ACC112 (cell line): ENCODE measurements at regions not wholly inside any gene's neighbourhood (a gene's known extent, or its start where the extent isn't known, plus 50 kb on each side); places are given as distances from the start of the nearest gene placed in this dataset.

Experiments used
- H2AFZ ChIP-seq: fragments of 200-600 bp; sonication (generic); one replicate; pipeline ENCODE4 v1.6.0; 2017; ENCODE audit warnings: antibody characterized with exemption, low read length; ENCODE audit not compliant: unreplicated experiment
- H3K27ac ChIP-seq: fragments of 200-600 bp; sonication (generic); 2 replicates; pipeline ENCODE4 v1.5.1; 2014; ENCODE audit warnings: low read depth, mild to moderate bottlenecking, antibody characterized with exemption, low read length, moderate library complexity
- H3K27me3 ChIP-seq: fragments of 200-600 bp; sonication (generic); 2 replicates; pipeline ENCODE4 v1.6.1; 2014; ENCODE audit warnings: mild to moderate bottlenecking, antibody characterized with exemption, low read length, moderate library complexity, mixed read lengths; ENCODE audit not compliant: insufficient read depth
- H3K36me3 ChIP-seq: fragments of 200-600 bp; sonication (generic); 2 replicates; pipeline ENCODE4 v1.6.1; 2016; ENCODE audit warnings: mild to moderate bottlenecking, antibody characterized with exemption, low read length, moderate library complexity, mixed read lengths; ENCODE audit not compliant: insufficient read depth
- H3K4me1 ChIP-seq: fragments of 200-600 bp; sonication (generic); one replicate; pipeline ENCODE4 v1.6.1; 2016; ENCODE audit warnings: low read length, mixed read lengths; ENCODE audit not compliant: insufficient read depth, unreplicated experiment, control insufficient read depth
- H3K4me3 ChIP-seq: fragments of 200-600 bp; sonication (generic); 2 replicates; pipeline ENCODE4 v1.5.1; 2014; ENCODE audit warnings: mild to moderate bottlenecking, low read depth, low read length
- H3K79me2 ChIP-seq: fragments of 200-600 bp; sonication (generic); one replicate; pipeline ENCODE4 v1.6.0; 2016; ENCODE audit warnings: low read length; ENCODE audit not compliant: control insufficient read depth, unreplicated experiment, insufficient read depth

DNA sequence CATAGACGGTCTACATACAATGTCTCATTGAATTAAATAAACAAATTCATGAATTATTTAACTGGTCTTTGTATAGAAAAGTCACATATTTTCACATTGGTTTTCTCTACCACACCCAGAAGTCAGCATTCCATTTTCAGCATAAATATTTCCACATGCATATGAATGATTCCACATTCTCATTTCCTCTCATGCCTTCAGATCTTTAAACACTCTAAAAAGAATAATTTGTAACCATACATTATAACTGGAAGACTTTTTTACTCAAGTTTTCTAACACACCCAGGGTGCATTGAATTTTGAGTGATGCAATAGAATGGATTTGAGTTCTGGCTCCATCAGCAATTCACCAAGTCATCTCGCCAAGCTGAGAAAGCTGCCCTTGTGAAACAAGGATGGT, 501.8 kb upstream of the TENM4 start:
- no peaks in the 10 kb centered on the region for H3K27me3 ChIP-seq

DNA sequence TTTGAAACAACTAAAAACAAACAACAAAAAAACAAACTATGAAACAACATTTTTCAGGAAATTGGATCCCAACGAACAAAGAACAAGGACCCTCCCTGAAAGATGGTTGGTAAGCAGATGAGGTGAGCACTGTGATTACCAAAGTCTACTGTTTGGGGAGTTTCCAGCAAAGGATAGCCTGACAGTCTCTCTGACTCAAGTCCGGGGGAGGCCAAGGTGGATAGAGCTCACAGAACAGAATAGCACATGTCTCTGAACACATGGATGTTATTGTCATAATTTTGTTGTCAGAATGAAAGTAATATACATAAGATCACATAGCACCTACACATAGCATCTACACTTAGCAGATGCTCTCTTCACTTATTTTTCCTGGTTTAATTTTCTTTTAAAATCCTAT, 501.3 kb upstream of the TENM4 start:
- H3K27ac ChIP-seq: no peak overlapping the region
- H2AFZ ChIP-seq: no peak overlapping the region
- no peak overlapping the region for H3K4me3 ChIP-seq
- no peaks in the 10 kb centered on the region for H3K4me1 ChIP-seq
- H3K27me3 ChIP-seq: no peaks in the 10 kb centered on the region
- H3K79me2 ChIP-seq: no peaks in the 10 kb centered on the region
- H3K36me3 ChIP-seq: no peaks in the 10 kb centered on the region

More for the DNA sequence above, 501.8 kb upstream of the TENM4 start:
- Histone ChIP-seq H3K27ac (no peak overlapping the region), H3K79me2 (no peaks in the 10 kb centered on the region), H3K36me3 (no peaks in the 10 kb centered on the region), H3K4me3 (no peak overlapping the region), H3K4me1 (no peaks in the 10 kb centered on the region), H2AFZ (no peak overlapping the region)

DNA sequence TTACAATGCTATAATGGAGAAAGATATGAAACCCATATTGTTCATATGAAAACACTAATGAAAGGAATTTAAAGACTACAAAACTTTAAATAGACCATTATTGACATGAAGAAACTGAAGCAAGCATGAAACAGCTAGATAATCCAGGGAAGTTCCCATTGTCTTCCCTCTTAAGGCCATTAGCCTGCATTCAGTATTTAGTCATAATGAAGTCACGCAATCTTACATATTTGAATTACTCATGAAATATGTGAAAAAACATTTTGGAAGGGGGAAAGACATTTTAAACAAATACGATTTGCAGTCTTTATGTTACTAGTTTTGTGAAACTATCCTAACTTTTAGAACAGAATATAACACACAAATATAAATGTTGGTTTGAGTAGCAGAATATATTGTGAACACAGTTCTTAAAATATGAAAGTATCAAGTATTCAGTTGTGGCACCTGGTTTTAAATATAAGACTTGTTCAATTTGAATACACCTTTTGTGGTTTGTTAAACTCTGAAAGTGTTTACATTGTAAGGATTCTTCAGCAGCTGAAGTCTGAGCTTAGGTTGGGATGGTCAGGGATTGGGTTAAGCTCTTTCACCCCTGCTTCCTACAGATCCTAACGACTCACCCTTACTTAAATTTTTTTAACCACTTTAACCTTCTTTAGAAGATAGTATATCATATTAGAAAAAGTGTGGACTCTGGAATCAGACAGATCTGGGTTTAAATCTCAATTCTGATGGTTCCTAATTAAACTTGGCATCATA, 500.3 kb upstream of the TENM4 start:
- no peak overlapping the region for H3K4me3 ChIP-seq
- H3K79me2 ChIP-seq: no peaks in the 10 kb centered on the region

DNA sequence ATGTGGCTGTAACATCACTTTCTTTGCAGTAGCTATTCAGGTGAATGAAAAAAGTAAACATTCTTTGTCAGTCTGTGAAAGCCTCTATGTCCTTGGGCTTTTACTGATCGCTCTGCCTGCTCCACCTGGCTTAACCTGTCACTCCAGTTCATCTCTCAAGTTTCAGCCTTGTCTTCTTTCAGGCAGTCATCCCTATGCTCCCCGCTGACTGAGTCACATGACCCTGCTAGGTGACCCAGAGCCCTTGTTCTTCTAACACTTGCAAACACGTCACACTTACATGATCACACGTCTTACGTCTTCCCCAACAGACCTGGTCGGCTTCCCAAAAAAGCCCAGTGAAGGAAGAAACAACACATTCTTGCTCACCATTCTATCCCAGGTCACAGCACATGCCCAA, 499.3 kb upstream of the TENM4 start:
- Histone ChIP-seq H3K4me1 (no peaks in the 10 kb centered on the region), H3K27me3 (no peaks in the 10 kb centered on the region), H3K4me3 (no peak overlapping the region), H3K27ac (no peak overlapping the region), H3K36me3 (no peaks in the 10 kb centered on the region), H2AFZ (no peak overlapping the region), H3K79me2 (no peaks in the 10 kb centered on the region)

More for the DNA sequence above, 500.3 kb upstream of the TENM4 start:
- no peak overlapping the region for H2AFZ ChIP-seq
- no peak overlapping the region for H3K27ac ChIP-seq
- no peaks in the 10 kb centered on the region for H3K4me1 ChIP-seq
- no peaks in the 10 kb centered on the region for H3K27me3 ChIP-seq
- H3K36me3 ChIP-seq: no peaks in the 10 kb centered on the region

DNA sequence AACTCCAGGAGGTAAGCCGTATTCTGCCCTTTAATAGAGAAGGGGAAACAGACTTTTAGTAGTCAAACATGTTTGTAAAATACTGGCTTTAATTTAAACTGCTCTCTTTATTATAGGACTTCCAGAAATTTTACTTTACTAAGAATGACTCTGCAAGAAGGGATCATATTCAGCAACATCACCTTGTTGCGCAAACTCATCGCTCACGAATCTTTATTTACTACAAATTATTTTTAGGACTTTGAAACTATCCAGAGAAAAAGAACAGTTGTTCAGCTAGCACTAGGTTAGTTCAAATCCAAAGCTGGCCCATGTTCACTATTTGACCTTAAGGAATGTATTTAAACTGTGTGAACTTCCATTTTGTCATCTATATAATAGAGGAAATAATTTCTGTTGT, 498.3 kb upstream of the TENM4 start:
- Histone ChIP-seq H3K79me2 (no peaks in the 10 kb centered on the region), H2AFZ (no peak overlapping the region), H3K27ac (no peak overlapping the region), H3K36me3 (no peaks in the 10 kb centered on the region), H3K27me3 (no peaks in the 10 kb centered on the region), H3K4me1 (no peaks in the 10 kb centered on the region), H3K4me3 (no peak overlapping the region)

DNA sequence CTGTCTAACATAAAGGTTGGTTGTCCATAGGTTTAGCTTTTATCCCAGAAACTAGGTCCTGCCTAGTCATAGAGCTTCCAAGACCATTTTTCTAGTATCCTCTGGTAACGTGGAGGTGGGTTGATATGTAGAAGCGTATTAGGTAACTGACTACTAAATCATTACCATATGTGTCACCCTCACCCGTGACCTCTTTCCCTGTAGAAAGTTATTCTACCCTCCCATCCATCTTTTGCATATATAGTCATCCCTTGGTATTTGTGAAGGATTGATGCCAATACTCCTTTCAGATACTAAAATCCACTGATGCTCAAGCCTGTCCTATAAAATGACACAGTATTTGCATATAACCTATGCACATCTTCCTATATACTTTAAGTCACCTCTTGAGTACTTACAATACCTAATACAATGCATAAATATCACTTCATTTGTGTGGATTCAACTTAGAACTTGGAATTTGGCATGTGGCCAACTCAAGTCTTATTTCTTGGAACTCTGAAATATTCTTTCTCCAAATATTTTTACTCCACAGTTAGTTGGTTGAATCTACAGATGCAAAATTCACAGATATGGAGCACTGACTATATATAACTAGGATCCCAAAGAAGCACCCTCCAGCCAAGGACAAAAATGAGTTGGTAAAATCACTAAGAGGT, 497.0 kb upstream of the TENM4 start:
- H3K27ac ChIP-seq: no peak overlapping the region
- no peaks in the 10 kb centered on the region for H3K36me3 ChIP-seq
- no peaks in the 10 kb centered on the region for H3K4me1 ChIP-seq
- no peak overlapping the region for H3K4me3 ChIP-seq
- no peaks in the 10 kb centered on the region for H3K79me2 ChIP-seq
- H2AFZ ChIP-seq: no peak overlapping the region
- H3K27me3 ChIP-seq: no peaks in the 10 kb centered on the region

DNA sequence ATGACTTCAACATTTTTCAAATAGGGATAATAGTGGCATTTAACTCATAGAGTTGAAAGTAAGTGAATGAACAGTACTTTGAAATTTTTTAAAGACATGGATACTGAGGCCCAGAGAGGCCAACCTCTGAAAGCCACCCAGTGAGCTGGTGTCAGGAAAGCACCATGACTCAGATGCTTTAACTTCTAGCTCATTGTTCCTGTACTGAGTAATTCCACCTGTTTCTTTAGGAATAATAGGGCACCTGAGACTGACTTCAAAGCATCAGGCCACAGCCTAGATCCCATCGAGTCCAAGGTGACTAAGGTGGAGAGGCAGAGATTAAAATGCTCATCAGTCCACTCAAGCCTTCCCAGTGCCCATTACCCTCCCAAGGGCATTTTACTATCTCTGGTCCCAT, 491.8 kb upstream of the TENM4 start:
- Histone ChIP-seq H3K79me2 (no peaks in the 10 kb centered on the region), H3K27me3 (no peaks in the 10 kb centered on the region), H3K27ac (no peak overlapping the region), H3K4me3 (no peak overlapping the region), H3K36me3 (no peaks in the 10 kb centered on the region), H3K4me1 (no peaks in the 10 kb centered on the region), H2AFZ (no peak overlapping the region)

DNA sequence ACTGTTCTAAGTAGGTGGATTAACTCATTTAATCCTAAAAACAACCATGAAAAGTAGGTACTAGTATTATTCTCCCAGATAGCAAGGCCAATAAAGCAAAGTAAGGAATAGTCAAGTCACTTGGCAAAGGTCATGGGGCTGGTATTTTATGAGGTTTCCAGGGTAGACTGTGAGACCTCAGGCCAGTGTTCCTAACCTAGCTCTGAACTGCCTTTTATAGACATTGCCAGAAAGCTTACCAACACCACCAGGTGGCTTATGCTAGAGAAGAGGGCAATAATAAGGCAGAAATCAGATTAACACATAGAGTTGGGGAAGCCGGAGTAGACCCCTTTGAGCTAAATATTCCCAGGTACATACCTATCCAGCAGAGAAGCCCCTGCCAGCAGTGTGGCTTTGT, 490.9 kb upstream of the TENM4 start:
- Histone ChIP-seq H3K36me3 (no peaks in the 10 kb centered on the region), H3K4me3 (no peak overlapping the region), H3K27me3 (no peaks in the 10 kb centered on the region), H3K27ac (no peak overlapping the region), H2AFZ (no peak overlapping the region), H3K79me2 (no peaks in the 10 kb centered on the region), H3K4me1 (no peaks in the 10 kb centered on the region)

DNA sequence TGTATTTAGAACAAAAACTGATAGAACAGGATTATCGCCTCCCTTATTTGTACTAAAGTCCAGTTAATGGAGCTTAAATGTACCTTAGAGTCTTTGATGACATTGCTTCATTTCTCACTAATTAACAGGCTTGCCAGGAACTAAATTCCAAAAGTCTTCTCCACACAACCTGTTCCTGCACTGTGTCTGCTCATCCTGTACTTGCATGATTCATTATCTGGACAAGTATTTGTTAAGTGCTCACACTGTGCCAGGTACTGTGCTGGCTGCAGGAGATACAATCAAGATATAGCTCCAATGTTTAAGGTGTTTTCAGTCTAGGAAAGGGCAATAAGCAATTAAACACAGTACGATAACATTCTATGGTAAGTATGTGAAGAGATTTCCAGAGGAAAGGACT, 485.9 kb upstream of the TENM4 start:
- Histone ChIP-seq H3K36me3 (no peaks in the 10 kb centered on the region), H2AFZ (no peak overlapping the region), H3K27me3 (no peaks in the 10 kb centered on the region), H3K4me1 (no peaks in the 10 kb centered on the region), H3K4me3 (no peak overlapping the region), H3K79me2 (no peaks in the 10 kb centered on the region), H3K27ac (no peak overlapping the region)

DNA sequence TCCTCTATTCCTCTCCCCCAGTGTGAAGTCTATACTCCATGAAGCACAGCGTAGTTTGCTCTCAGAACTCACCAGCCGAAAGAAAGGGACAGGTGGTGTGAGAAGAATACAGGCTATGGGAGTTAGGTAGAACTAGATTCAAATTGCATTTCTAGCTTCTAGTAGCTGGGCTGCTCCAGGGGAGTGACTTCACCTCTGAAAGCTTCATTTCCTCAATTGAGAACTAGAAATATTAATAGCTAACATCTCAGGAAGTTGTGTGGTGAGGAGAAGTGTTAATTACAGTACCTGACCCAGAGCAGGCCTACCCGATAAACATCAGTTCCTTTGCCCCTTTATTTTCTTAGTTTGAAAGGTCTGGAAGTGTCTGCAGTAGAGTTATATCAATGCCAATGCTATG, 484.7 kb upstream of the TENM4 start:
- Histone ChIP-seq H3K4me3 (no peak overlapping the region), H2AFZ (no peak overlapping the region), H3K27ac (no peak overlapping the region), H3K36me3 (no peaks in the 10 kb centered on the region), H3K4me1 (no peaks in the 10 kb centered on the region), H3K27me3 (no peaks in the 10 kb centered on the region), H3K79me2 (no peaks in the 10 kb centered on the region)

DNA sequence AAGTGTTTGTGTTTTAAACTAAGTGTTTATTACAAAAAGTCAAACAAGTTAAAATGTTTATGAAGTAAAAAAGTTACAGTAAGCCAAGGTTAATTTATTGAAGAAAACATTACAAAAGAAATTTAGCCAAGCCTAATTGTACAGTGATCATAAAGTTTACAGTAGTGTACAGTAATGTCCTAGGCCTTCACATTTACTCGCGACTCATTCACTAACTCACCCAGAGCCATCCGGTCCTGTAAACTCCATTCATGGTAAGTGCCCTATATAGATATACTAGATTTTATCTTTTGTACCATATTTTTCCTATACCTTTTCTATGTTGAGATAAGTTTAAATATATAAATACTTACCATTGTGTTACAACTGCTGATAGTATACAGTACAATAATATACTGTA, 481.8 kb upstream of the TENM4 start:
- no peak overlapping the region for H3K4me3 ChIP-seq
- H3K4me1 ChIP-seq: no peaks in the 10 kb centered on the region
- no peak overlapping the region for H2AFZ ChIP-seq
- no peaks in the 10 kb centered on the region for H3K27me3 ChIP-seq
- H3K79me2 ChIP-seq: no peaks in the 10 kb centered on the region
- no peaks in the 10 kb centered on the region for H3K36me3 ChIP-seq
- H3K27ac ChIP-seq: no peak overlapping the region
